Upper lobe of left lung (tissue), 4 donors: ENCODE measurements at regions not wholly inside any gene's neighbourhood (a gene's known extent, or its start where the extent isn't known, plus 50 kb on each side); places are given as distances from the start of the nearest gene placed in this dataset.

Experiments used
- EP300 ChIP-seq, 4 donors: sonication (generic); formaldehyde crosslinking; IDR thresholded peaks; one replicate each; pipeline ENCODE4 v1.5.1; 2017; ENCODE audit warnings: antibody characterized with exemption in 4 of 4, control low read depth in 2 of 4
- TF ChIP-seq, protein P1 (sequence below), 6 experiments: fragments of 450-650 bp in 4 of 6; fragments of 200-600 bp in 2 of 6; sonication (generic) in 2 of 6; IDR thresholded peaks; one replicate each; pipeline ENCODE4 v1.5.1; 2016 to 2019; ENCODE audit warnings: antibody characterized with exemption in 6 of 6

DNA sequence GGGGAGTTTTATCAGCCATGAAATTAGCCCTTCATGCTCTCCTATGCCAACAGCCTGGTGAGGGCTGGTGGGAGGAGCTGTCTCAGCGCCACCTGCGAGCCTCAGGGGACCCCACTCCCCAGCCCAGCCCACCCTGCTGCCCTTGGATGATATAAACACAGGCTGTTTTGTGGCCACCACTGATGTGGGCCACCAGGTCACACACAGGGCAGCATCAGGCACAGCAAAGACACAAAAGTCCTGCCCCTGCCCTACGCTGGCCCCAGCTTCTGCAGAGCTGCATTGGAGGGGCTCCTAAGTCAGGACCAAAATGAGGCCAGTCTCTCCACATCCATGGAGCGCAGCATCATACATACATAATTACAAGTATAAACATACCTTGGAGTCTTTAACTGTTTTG, 110.6 kb upstream of the TEX51 start:
- TF ChIP-seq, protein P1, sequence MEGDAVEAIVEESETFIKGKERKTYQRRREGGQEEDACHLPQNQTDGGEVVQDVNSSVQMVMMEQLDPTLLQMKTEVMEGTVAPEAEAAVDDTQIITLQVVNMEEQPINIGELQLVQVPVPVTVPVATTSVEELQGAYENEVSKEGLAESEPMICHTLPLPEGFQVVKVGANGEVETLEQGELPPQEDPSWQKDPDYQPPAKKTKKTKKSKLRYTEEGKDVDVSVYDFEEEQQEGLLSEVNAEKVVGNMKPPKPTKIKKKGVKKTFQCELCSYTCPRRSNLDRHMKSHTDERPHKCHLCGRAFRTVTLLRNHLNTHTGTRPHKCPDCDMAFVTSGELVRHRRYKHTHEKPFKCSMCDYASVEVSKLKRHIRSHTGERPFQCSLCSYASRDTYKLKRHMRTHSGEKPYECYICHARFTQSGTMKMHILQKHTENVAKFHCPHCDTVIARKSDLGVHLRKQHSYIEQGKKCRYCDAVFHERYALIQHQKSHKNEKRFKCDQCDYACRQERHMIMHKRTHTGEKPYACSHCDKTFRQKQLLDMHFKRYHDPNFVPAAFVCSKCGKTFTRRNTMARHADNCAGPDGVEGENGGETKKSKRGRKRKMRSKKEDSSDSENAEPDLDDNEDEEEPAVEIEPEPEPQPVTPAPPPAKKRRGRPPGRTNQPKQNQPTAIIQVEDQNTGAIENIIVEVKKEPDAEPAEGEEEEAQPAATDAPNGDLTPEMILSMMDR (IDR thresholded peaks at IDR 0.05): no peak
- no peak for TF ChIP-seq EP300 (IDR thresholded peaks at IDR 0.05)
